ENCODE measurements at regions not wholly inside any gene's neighbourhood (a gene's known extent, or its start where the extent isn't known, plus 50 kb on each side); places are given as distances from the start of the nearest gene placed in this dataset.

DNA sequence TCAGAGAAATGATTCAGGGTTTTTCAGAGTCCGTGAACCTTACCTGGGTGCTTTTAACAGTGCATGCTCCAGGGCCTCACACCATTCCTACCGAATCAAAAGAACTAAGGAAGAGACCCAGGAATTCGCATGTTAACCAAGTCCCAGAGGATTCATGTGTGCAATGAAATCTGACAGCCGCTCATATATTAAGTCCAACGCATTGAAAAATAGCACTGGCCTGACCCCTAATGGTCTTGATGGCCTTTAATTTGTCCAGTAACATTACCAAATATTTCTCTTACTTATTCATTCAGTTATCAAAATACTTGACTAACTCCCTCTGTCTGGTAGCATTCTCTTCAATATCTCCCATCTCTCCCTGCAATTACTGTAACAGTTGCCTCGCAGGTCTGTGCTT, 55.0 kb upstream of the MARCHF11 start:
- TF ChIP-seq, protein P1, sequence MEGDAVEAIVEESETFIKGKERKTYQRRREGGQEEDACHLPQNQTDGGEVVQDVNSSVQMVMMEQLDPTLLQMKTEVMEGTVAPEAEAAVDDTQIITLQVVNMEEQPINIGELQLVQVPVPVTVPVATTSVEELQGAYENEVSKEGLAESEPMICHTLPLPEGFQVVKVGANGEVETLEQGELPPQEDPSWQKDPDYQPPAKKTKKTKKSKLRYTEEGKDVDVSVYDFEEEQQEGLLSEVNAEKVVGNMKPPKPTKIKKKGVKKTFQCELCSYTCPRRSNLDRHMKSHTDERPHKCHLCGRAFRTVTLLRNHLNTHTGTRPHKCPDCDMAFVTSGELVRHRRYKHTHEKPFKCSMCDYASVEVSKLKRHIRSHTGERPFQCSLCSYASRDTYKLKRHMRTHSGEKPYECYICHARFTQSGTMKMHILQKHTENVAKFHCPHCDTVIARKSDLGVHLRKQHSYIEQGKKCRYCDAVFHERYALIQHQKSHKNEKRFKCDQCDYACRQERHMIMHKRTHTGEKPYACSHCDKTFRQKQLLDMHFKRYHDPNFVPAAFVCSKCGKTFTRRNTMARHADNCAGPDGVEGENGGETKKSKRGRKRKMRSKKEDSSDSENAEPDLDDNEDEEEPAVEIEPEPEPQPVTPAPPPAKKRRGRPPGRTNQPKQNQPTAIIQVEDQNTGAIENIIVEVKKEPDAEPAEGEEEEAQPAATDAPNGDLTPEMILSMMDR (IDR thresholded peaks at IDR 0.05) = no peak
- no peak for TF ChIP-seq POLR2A (IDR thresholded peaks at IDR 0.05)

Data from testis (tissue), 2 donors.